GM18498 (cell line): ENCODE measurements at regions not wholly inside any gene's neighbourhood (a gene's known extent, or its start where the extent isn't known, plus 50 kb on each side); places are given as distances from the start of the nearest gene placed in this dataset.

Source experiments
- ATAC-seq: cut with Tn5 transposase; IDR thresholded peaks from one replicate; pipeline ENCODE4 v1.9.1; 2021; ENCODE audit warnings: mild to moderate bottlenecking, moderate library complexity; ENCODE audit not compliant: unreplicated experiment

DNA sequence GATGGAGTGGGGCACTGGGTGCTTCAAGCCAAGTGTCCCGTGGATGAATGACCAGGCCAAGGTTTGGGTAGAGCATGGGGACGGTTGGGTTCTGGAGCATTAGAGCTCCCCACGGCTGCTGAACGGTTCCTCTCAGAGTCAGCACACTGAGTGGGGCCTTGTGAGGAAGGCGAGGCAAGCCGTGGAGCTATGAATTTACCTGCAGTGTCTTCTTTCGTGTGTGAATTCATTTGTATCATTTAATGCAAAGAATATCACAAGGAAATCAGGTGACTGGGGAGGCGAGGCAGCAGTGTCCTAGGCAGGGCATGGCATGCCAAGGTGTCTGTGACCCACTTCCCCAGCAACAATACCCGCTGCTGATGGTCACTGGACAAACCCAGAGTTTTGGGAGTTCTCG lies 343.5 kb upstream of the B3GAT1 start:
- no peak for ATAC-seq

GRCh38 chr11:134754521-134755198 lies 342.6 kb upstream of the B3GAT1 start:
- ATAC-seq: no peak

DNA sequence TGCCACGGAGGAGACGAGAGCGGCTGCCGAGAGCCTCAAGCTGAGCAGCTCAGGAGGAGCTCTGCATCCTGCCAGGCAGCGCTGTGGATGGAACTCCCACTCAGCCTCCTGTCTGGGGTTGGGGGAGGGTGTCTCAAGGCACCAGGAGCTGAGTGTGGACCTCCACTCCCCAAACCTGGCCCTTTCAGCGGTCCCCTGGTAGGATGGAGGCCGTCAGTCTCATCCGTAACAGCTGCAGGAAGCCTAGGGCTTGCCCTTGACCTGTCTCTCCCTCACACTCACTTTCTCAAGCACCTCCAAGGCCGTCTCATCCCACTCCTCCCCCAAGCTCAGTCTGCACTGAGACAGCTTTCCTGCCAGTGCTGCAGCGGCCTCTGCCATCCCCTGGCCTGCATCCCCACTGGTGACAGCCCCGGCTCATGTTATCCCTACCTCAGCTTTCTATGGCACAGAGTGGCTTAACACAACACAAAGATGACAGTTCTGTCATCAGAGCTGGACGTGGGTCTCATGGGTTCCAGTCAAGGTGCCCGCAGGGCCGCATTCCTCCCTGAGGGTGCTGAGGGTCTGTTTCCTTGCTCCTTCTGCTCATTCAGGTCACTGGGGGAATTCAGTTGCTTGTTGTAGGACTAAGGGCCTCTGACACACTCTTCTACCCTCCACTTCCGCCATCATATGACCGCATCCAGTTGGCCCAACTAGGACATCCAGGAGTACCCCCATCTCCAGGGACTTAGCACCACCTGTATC lies 341.9 kb upstream of the B3GAT1 start:
- no peak for ATAC-seq

DNA sequence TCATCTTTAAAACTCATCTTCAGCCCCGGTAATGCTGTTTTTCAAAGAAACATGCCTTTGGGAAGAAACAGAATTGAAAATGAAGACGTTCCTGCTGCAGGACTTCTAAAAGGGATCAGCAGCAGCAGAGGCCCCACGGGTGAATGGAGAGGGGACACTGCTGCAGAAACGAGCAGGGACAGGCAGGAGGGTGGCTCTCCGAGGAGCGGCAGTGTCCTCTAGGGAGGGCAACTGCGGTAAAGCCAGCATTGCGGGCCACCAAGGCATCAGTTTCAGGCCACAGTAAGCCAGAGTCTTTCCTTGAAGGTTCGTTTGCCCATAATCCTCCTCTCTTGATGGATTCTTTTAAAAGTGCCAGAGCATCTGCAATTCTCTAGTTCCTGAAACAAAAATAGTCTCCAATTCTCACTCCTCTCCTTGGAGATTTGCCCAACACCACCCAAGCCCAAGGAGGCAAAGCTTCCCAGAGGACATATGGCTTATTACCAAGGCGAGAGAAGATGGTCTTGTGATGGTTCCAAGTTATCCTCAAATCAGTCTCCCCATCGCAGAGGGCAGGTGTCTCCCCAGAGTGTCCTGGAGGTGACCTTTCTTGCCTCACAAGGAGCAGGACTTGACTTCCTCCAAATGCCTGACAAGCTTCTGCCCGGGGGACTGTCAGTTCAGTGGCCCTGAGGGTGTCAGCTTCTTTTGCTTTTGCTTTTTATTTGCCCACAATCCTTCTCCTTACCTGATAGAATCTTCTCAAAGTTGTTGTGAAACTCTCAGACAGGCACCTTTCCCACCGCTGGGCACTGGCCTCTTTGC lies 341.1 kb upstream of the B3GAT1 start:
- ATAC-seq: no peak

DNA sequence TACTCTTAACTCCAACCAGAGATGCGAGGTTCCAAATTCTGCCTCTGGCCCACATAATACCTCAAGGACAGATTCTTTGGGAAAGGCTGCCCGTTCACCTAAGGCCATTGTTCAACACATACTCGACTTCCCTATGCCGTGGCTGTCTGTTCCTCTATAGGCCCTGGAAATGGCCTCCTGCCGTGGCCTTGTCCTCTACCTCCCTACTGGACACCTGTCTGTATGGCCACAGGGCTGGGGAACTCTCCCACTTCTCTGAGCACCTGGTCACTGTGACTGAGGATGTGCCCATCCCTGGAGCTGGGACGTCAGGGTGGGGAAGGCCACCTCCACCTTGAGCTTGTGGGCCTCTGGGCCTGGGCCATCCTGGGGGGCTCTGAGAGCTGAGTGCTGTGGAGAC lies 340.5 kb upstream of the B3GAT1 start:
- ATAC-seq: no peak

GRCh38 chr11:134751766-134752165 lies 339.7 kb upstream of the B3GAT1 start:
- ATAC-seq: no peak

DNA sequence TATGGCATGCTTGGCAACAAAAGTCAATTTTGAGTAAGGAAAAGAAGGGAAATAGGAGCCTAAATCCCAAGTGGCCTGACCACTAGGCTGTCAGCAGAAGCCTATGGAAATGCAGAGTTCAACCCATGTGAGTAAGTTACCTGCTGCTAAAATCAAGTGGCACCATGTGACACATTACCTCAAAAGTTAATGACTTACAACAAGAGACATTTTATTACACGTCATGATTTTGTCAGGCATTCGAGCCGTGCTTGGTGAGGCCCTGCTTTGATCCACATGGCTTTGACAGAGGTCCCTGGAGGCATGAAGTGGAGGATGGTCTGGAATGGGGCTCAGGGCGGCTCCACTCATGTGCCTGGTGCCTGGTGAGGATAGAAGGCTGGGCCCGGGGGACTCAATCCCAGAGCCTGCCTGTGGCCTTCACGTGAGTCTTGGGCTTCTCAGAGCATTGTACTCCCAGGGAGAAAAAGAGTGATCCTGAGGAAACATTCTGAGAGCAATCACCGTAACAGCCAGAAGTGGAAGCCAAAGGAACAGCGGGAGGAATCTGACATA lies 339.1 kb upstream of the B3GAT1 start:
- no peak for ATAC-seq

GRCh38 chr11:134750619-134751018 lies 338.6 kb upstream of the B3GAT1 start:
- ATAC-seq: no peak

- no peak for ATAC-seq
These were observed 337.2 kb upstream of the B3GAT1 start for GRCh38 chr11:134749040-134749839.

DNA sequence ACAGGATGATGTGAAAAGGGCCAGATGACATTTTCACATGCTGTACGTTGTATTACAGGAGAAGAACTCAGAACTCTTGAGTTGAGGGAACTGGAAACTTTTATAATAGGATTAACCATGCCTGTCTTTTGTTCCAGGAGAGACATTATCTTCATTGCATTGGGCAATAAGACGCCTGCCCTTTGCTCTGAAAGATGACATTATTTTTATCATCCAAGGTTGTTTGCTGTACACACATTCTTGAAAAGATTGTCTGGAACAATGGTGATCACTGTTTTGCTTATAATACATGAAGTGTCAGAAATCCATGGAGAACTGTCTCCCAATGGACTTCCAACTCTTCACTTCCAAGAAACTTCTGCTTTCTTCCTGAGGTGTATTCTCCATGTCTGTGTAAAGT lies 334.6 kb upstream of the B3GAT1 start:
- ATAC-seq: no peak

DNA sequence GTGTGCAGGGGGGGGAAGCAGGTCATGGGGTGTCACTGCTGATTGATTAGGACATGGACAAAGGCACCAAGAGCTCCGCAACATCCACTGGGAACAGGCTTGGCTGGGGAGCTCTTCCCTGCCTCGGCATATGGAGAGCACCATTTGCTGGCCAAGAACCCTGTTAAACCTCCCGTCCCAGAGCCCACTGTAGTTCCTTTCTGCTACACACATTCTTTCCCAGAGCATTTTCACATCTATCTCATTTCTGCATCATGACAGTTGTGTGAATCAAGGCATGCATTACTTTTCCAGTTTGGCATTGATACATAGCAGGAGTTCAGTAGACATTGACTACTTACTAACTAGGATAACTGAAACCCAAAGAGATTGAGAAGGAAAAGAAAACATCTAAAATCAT lies 333.4 kb upstream of the B3GAT1 start:
- ATAC-seq: no peak

- no peak for ATAC-seq
These were observed 331.8 kb upstream of the B3GAT1 start for GRCh38 chr11:134743820-134744195.

- no peak for ATAC-seq
These were observed 331.1 kb upstream of the B3GAT1 start for GRCh38 chr11:134742956-134743819.

DNA sequence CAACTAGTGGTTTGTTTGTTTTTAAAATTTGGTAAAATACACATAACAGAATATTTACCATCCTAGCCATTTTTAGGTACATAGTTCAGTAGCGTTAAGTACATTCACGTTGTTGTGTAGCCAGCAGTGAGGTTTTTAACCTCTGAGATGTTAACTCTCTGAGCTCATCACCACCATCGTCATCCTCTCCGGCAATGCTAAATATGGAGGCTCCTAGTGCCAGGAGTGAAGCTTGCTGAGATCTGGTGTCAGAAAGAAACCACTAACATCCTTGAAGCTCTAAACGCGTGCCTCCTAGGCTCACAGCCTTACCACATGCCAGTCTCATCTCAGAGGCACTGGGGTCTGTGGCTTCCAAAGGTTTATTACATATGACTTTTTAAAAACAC lies 330.2 kb upstream of the B3GAT1 start:
- ATAC-seq: no peak

- ATAC-seq: no peak
These were observed 329.6 kb upstream of the B3GAT1 start for GRCh38 chr11:134741453-134742223.

GRCh38 chr11:134740590-134741261 lies 328.7 kb upstream of the B3GAT1 start:
- no peak for ATAC-seq

DNA sequence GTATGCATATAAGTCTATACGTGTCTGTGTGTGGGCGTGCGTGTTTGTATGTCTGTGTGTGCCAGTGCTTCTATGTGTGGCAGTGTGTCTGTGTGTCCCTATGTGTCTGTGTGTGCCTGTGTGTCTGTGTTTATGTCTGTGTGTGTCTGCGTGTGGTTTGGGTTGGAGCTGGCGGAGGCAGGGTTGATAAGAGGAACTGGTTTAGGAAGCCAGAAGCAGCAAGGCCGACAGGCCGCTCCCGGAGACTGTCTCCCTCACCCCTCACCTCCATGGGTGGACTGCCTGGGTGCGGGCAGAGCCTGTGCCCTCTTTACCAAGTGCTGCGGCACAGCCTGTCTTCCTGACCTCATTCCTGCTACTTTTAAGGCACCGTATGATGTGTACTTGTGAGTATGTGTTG lies 327.1 kb upstream of the B3GAT1 start:
- no peak for ATAC-seq

DNA sequence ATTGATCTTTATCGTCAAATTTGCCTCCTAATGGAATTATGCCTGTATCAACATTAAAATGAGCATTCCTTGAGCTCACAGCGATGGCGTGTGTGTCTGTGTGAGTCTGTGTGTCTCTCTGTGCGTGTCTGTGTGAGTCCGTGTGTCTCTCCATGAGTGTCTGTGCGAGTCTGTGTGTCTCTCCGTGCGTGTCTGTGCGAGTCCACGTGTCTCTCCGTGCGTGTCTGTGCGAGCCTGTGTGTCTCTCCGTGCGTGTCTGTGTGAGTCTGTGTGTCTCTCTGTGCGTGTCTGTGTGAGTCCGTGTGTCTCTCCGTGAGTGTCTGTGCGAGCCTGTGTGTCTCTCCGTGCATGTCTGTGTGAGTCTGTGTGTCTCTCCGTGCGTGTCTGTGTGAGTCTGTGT lies 326.5 kb upstream of the B3GAT1 start:
- no peak for ATAC-seq
